HG03064 (cell line): ENCODE measurements at regions not wholly inside any gene's neighbourhood (a gene's known extent, or its start where the extent isn't known, plus 50 kb on each side); places are given as distances from the start of the nearest gene placed in this dataset.
"Not testable (repeated sequence)": the region's sequence is repeated elsewhere in the genome, so short reads cannot be mapped to it uniquely, and the experiment has no call there.

Source experiments
- ATAC-seq: cut with Tn5 transposase; IDR thresholded peaks from one replicate; pipeline ENCODE4 v1.9.1; 2021; ENCODE audit warnings: low read depth; ENCODE audit not compliant: unreplicated experiment

- no peak for ATAC-seq
Observed at GRCh38 chr3:169029674-169030285, 633.7 kb downstream of the MECOM start.

- ATAC-seq, result no peak
Observed at GRCh38 chr3:169028716-169029115, 634.8 kb downstream of the MECOM start.

DNA sequence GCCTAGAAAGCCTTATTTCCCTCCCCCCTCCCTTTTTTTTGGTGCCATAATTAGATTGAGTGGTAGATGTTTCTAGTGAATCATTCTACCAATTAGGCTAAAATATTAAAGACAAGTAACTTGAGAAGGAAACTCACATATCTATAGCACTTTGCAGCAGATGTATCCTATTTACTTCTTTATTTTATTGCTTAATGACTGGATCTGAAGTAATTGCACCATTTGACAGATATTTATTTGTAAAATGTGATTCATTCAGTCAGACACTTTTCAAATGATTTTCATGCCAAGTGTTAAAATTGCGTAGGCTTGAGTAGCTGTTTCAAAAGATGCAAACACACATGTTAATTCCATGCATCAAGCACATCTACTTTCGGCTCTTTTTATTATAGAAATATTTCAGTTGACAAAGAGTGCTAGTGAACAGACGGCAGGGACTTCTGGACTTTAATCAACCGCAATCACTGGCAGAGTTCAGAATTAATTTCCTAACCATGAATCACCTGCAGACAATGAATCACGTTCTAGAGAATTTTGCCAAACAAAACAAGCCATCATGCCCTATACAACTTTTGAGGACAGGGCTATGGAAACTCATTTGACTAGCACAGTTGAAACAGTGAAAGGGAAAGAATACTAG lies 636.8 kb downstream of the MECOM start:
- no peak for ATAC-seq

GRCh38 chr3:169022457-169022856 lies 641.1 kb downstream of the MECOM start:
- ATAC-seq, result no peak

GRCh38 chr3:169020371-169020770 lies 643.1 kb downstream of the MECOM start:
- ATAC-seq, result no peak

DNA sequence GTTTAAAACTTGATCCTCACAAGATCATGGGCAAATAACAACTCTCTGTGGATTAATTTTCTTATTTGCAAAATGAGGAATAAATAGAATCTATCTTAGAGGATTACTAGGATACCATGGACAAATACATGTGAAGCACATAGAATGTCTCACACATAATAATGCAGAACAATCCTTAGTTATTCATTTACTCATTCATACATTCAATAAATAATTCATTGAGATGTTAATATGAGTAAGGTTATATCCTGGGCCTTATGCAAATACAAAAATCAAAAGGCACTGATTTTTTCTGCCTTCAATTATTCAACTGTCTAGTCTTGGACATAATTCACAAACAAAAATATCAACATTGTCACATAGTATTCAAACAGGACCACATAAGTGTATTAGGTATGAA lies 654.1 kb downstream of the MECOM start:
- ATAC-seq, result no peak

DNA sequence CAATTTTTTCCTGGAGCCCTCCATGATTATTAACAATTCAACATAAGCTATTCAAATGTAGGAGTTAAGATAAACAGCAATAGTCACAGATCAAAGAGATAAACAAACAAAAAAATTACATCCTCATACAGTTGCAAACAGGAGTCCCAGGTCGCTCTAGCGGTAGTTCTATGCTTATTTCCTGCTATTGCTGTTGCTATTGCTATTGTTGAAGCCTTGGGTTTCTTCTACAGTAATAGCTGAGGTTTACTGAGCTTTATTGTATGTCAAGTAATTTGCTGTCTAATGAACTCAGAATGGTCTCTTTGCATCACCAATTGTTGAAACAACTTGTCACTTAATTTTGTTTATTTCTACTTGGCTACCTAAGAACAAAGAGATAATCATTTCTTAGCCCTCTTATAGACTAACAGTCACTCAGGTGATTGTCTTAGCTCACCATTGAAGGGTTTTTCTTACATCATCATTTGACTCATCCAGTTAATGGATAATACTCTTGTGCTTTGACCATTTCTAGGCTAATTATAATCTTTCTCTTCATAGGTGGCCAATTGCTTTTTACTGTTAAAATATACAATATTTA lies 654.6 kb downstream of the MECOM start:
- no peak for ATAC-seq

DNA sequence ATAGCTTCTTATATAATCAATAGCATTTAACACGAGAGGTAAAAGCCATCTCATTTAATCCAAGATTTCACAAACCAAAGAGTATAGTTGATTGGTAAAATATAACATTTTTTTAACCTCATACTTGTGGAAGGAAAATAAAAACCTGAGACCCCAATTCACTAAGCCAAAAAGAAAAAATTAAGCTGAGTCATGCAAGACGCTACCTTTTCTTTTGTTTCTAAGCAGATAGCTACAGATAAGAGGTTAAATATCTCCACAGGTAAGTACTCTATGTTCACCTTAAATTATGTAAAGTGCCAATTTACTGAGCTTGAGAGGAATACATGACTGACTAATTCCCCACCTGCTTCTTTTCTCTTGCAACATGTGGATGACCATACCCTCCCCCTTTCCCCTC lies 656.4 kb downstream of the MECOM start:
- no peak for ATAC-seq

- not testable (repeated sequence) for ATAC-seq
Observed at GRCh38 chr3:169006398-169006797, 657.1 kb downstream of the MECOM start.

GRCh38 chr3:169002689-169003088 lies 660.8 kb downstream of the MECOM start:
- ATAC-seq, result no peak

DNA sequence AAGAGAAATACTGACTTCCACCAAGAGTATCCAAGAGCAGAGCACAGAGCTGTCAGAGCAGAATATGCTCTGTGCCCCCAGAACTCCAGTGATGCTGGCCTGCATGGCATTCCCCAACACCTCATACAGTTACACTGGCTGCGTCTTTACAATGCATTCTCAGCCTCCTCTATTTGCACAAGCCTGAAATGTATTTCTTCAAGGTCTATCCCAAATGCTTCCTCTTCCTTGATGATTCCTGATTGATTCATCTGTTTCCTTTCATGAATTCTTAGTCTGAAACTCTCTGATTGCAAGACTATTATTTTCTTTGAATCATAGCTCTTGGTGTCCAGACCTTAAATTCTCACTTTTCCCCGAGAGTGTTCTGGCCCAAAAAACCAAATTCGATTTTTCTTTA lies 664.7 kb downstream of the MECOM start:
- ATAC-seq, result no peak

DNA sequence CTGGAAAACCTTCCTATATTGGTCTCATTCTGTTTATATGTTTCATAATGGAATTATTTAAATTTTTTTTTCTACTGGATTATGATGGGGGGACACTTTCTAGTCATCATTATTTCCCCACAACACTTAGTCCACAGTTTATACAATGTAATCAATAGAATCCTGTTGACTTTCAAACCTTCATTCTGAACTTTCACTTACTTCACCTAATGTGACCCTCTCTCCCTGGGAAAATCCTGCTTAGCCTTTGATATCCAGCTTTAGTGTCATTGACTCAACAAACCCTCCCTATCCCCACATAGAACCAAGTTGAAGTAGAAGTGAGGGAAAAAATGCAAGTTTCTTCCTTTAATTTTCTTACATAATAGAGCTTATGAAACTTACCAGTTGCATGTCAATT lies 666.0 kb downstream of the MECOM start:
- no peak for ATAC-seq

DNA sequence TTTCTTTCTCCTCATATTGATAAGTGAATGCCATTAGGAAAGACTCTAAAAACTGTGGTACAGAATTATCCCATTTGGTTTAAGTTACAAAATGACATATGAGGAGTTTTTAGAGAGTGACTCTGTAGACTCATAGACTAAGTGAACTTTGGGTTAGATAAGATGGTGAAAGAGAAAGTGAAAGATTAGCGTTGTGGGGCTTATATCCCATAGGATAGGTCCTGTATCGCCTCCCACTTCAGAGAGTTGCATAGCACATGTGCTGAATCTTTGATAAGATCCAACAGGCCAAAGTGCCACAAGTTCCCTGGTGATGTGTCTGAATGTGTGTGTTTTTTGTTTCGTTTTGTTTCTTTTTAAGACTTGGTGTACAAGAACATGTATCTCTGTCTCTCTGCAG lies 666.9 kb downstream of the MECOM start:
- ATAC-seq, result no peak

DNA sequence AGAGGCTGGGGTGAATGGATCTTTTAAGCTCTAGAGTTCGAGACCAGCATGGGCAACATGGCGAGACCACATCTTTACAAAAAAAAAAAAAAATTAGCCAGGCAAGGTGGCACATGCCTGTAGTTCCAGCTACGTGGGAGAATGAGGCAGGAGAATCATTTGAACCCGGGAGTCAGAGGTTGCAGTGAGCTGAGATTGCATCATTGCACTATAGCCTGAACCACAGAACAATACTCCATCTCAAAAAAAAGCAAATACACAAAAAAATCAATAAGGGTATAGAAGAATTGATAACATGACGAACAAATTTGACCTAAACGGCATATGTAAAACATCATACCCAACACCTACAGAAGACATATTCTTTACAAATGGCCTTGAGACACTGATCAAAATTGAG lies 668.4 kb downstream of the MECOM start:
- ATAC-seq, result no peak

DNA sequence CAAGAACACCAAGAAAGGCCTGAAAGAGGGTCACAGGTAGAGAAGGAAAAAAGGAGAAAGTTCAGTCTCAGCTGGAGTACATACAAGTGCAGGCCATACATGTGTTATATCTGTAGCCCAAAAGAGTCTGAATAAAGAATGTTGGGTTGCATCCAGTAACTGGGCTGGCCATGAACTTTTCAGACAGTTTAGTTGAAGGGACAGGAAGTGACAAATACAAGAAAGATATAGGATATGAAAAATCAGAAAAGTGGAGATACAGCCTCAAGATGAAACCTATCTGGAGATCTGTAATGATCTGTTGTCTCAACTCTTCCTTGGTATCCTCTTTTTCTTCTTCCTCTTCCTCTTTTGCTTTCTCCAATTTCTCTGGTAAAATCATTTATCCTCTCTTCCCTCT lies 671.7 kb downstream of the MECOM start:
- no peak for ATAC-seq

GRCh38 chr3:168990621-168991020 lies 672.9 kb downstream of the MECOM start:
- ATAC-seq, result no peak

DNA sequence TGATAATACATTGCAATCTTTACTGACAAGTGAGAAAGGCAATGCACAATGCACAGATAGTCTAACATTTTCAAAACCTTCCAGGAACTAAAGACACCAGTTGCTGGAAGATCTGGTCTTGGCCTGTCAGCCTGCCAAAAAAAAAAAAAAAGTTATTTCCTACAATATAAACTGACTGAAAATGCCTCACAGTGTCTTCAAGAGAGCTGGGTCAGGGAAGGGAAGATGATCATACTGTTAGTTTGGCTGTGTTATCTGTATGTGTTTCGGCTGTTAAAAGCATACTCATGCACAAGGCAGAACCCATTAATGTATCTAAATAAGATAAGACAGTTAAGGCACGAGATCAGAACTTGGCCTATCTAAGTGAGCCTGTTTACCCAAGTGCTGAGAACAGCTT lies 673.4 kb downstream of the MECOM start:
- no peak for ATAC-seq

- ATAC-seq, result no peak
Observed at GRCh38 chr3:168989396-168989795, 674.1 kb downstream of the MECOM start.

GRCh38 chr3:168988853-168989252 lies 674.7 kb downstream of the MECOM start:
- no peak for ATAC-seq

DNA sequence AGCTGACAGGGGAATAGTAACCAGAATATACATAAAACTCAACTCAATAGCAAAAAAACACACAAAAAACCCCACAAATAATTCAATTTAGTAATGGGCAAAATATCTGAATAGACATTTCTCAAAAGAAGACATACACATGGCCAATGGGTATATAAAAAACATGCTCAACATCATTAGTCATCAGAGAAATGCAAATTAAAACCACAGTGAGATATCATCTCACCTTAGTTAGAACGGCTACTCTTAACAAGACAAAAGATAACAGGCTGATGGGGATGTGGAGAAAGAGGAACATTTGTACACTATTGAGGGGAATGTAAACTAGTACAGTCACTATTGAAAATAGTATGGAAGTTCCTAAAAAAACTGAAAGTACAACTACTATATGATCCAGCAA lies 678.6 kb downstream of the MECOM start:
- ATAC-seq, result no peak

DNA sequence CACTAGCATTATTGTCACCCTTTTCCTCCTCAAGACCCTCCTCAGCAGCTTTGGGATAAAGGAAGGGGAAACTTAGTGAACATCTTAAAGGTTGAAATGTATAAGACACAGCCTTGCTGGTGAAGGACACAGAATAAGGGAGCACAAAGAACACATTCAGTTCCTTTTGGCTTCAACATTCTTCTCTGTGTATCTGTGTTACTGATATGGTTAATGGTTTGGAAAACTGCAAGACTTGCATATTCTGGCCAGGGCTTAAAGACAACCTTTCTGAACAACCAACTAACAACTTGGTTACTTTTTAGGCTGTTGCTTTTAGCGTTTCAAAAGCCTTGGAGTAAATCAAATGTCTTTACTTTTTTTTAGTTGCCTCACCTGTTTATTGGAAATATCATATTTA lies 680.5 kb downstream of the MECOM start:
- no peak for ATAC-seq

- no peak for ATAC-seq
Observed at GRCh38 chr3:168981396-168981795, 682.1 kb downstream of the MECOM start.
